ENCODE measurements at regions not wholly inside any gene's neighbourhood (a gene's known extent, or its start where the extent isn't known, plus 50 kb on each side); places are given as distances from the start of the nearest gene placed in this dataset.

- intact Hi-C loops (cut with micrococcal nuclease): no loop called here
- Mint-ChIP-seq H3K4me1 (no peaks in the 10 kb centered on the region), H3K27me3 (no peaks in the 10 kb centered on the region), H3K9me3 (ENCODE audit: insufficient read depth) (peaks cover 5% of the 10 kb centered on the region), H3K4me3 (no peak overlapping the region), H3K27ac (no peak overlapping the region)
- H3K36me3 ChIP-seq (replicated peaks in 1 of 2; ENCODE audit: control extremely low read depth in 1 of 2, control insufficient read depth in 1 of 2, extremely low read depth in 1 of 2, insufficient read depth in 2 of 2, low read length in 1 of 2): no peaks in the 10 kb centered on the region
- H3K27me3 ChIP-seq (replicated peaks in 1 of 4; ENCODE audit: control extremely low read depth in 1 of 4, control insufficient read depth in 3 of 4, insufficient read depth in 4 of 4, low read length in 3 of 4): no peaks in the 10 kb centered on the region
- H3K4me2 ChIP-seq (replicated peaks; ENCODE audit: low read depth, low read length, poor library complexity, severe bottlenecking): no peak overlapping the region
- no peaks in the 10 kb centered on the region for H3K79me2 ChIP-seq (ENCODE audit: control insufficient read depth, insufficient read depth, low read length)
- no peak overlapping the region for H3K4me3 ChIP-seq (ENCODE audit: control extremely low read depth in 1 of 5, extremely low read depth in 1 of 5, insufficient read depth in 1 of 5, low read depth in 2 of 5, low read length in 4 of 5)
- CTCF ChIA-PET: no interaction called here
- WGBS (ENCODE audit: insufficient coverage): 89% methylated on average over 3 of the region's 3 CpGs
- H3K9me3 ChIP-seq (ENCODE audit: control extremely low read depth in 1 of 3, control insufficient read depth in 2 of 3, insufficient read depth in 1 of 3, low read length in 2 of 3): peaks cover 0 to 36% (median 0%) of the 10 kb centered on the region in 3 donors
- ATAC-seq (ENCODE audit: low read depth) (no peak), DNase-seq (no peak)
- no peaks in the 10 kb centered on the region for H3K4me1 ChIP-seq (ENCODE audit: control insufficient read depth in 2 of 2, insufficient read depth in 2 of 2, low read length in 2 of 2)
- TF ChIP-seq EZH2 (IDR thresholded peaks at IDR 0.05; ENCODE audit: borderline replicate concordance, insufficient read depth, low read depth, low read length, poor library complexity, severe bottlenecking) (no peak), CTCF (IDR thresholded peaks at IDR 0.05) (no peak)
- H3K9ac ChIP-seq (ENCODE audit: low read length): no peak overlapping the region
- POLR2A ChIA-PET: no interaction called here
- no peaks in the 10 kb centered on the region for H4K20me1 ChIP-seq (ENCODE audit: control insufficient read depth, insufficient read depth, low read length, poor library complexity, severe bottlenecking)
- no peak overlapping the region for H3K27ac ChIP-seq (ENCODE audit: low read length in 2 of 2)
- no peak overlapping the region for H2AFZ ChIP-seq (ENCODE audit: insufficient read depth, low read depth, low read length, poor library complexity, severe bottlenecking)
Observed at GRCh38 chr22:48873191-48873520, 954.5 kb downstream of the BRD1 start.

- H3K4me2 ChIP-seq (replicated peaks; ENCODE audit: low read depth, low read length, poor library complexity, severe bottlenecking): no peak overlapping the region
- no peak overlapping the region for H3K27ac ChIP-seq (ENCODE audit: low read length in 2 of 2)
- H3K4me1 Mint-ChIP-seq: no peaks in the 10 kb centered on the region
- H3K79me2 ChIP-seq (ENCODE audit: control insufficient read depth, insufficient read depth, low read length): no peaks in the 10 kb centered on the region
- no peaks in the 10 kb centered on the region for H3K27me3 ChIP-seq (replicated peaks in 1 of 4; ENCODE audit: control extremely low read depth in 1 of 4, control insufficient read depth in 3 of 4, insufficient read depth in 4 of 4, low read length in 3 of 4)
- 84% methylated on average over 18 of the region's 21 CpGs for WGBS (ENCODE audit: insufficient coverage)
- H4K20me1 ChIP-seq (ENCODE audit: control insufficient read depth, insufficient read depth, low read length, poor library complexity, severe bottlenecking): no peaks in the 10 kb centered on the region
- no peak overlapping the region for H3K9ac ChIP-seq (ENCODE audit: low read length)
- H3K36me3 ChIP-seq (replicated peaks in 1 of 2; ENCODE audit: control extremely low read depth in 1 of 2, control insufficient read depth in 1 of 2, extremely low read depth in 1 of 2, insufficient read depth in 2 of 2, low read length in 1 of 2): no peaks in the 10 kb centered on the region
- H3K27me3 Mint-ChIP-seq: no peaks in the 10 kb centered on the region
- TF ChIP-seq EZH2 (IDR thresholded peaks at IDR 0.05; ENCODE audit: borderline replicate concordance, insufficient read depth, low read depth, low read length, poor library complexity, severe bottlenecking) (no peak), CTCF (IDR thresholded peaks at IDR 0.05) (no peak)
- H2AFZ ChIP-seq (ENCODE audit: insufficient read depth, low read depth, low read length, poor library complexity, severe bottlenecking): no peak overlapping the region
- intact Hi-C loops (cut with micrococcal nuclease): no loop called here
- ChIA-PET CTCF (no interaction called here), POLR2A (no interaction called here)
- DNase-seq (no peak), ATAC-seq (ENCODE audit: low read depth) (no peak)
- H3K4me3 Mint-ChIP-seq: no peak overlapping the region
- H3K4me3 ChIP-seq (ENCODE audit: control extremely low read depth in 1 of 5, extremely low read depth in 1 of 5, insufficient read depth in 1 of 5, low read depth in 2 of 5, low read length in 4 of 5): no peak overlapping the region
- H3K27ac Mint-ChIP-seq: no peak overlapping the region
- H3K9me3 Mint-ChIP-seq (ENCODE audit: insufficient read depth): peaks cover 5% of the 10 kb centered on the region
- peaks cover 0 to 36% (median 0%) of the 10 kb centered on the region in 3 donors for H3K9me3 ChIP-seq (ENCODE audit: control extremely low read depth in 1 of 3, control insufficient read depth in 2 of 3, insufficient read depth in 1 of 3, low read length in 2 of 3)
- no peaks in the 10 kb centered on the region for H3K4me1 ChIP-seq (ENCODE audit: control insufficient read depth in 2 of 2, insufficient read depth in 2 of 2, low read length in 2 of 2)
Observed at GRCh38 chr22:48872271-48873190, 955.1 kb downstream of the BRD1 start.
